HT1080 (cell line): ENCODE measurements at regions not wholly inside any gene's neighbourhood (a gene's known extent, or its start where the extent isn't known, plus 50 kb on each side); places are given as distances from the start of the nearest gene placed in this dataset.
"Not testable (repeated sequence)": the region's sequence is repeated elsewhere in the genome, so short reads cannot be mapped to it uniquely, and the experiment has no call there.

Experiments
- DNase-seq: peaks from one replicate; pipeline ENCODE4 v3.0.0-alpha.2; 2015; ENCODE audit warnings: low read depth

GRCh38 chr20:11496380-11496779, 421.3 kb upstream of the BTBD3 start:
- DNase-seq = no peak

- DNase-seq = no peak
Measured at GRCh38 chr20:11497545-11497944, 420.1 kb upstream of the BTBD3 start.

GRCh38 chr20:11499101-11499634, 418.5 kb upstream of the BTBD3 start:
- DNase-seq = no peak

GRCh38 chr20:11502061-11502460, 415.6 kb upstream of the BTBD3 start:
- DNase-seq = no peak

- no peak for DNase-seq
Measured at GRCh38 chr20:11502671-11503070, 415.0 kb upstream of the BTBD3 start.

GRCh38 chr20:11509776-11510175, 407.9 kb upstream of the BTBD3 start:
- no peak for DNase-seq

- no peak for DNase-seq
Measured at GRCh38 chr20:11511821-11512220, 405.9 kb upstream of the BTBD3 start.

GRCh38 chr20:11513241-11513745, 404.4 kb upstream of the BTBD3 start:
- DNase-seq = not testable (repeated sequence)

GRCh38 chr20:11516448-11516847, 401.2 kb upstream of the BTBD3 start:
- DNase-seq = no peak

GRCh38 chr20:11520596-11520995, 397.1 kb upstream of the BTBD3 start:
- no peak for DNase-seq

GRCh38 chr20:11521476-11522365, 396.0 kb upstream of the BTBD3 start:
- no peak for DNase-seq

- DNase-seq = no peak
Measured at GRCh38 chr20:11522366-11522741, 395.3 kb upstream of the BTBD3 start.

GRCh38 chr20:11529047-11529446, 388.6 kb upstream of the BTBD3 start:
- peak; percentile 39 for DNase-seq

- DNase-seq = no peak
Measured at GRCh38 chr20:11537032-11537431, 380.7 kb upstream of the BTBD3 start.

- DNase-seq = no peak
Measured at GRCh38 chr20:11539450-11539849, 378.2 kb upstream of the BTBD3 start.

GRCh38 chr20:11540558-11540957, 377.1 kb upstream of the BTBD3 start:
- DNase-seq = no peak

- DNase-seq = no peak
Measured at GRCh38 chr20:11542645-11543044, 375.0 kb upstream of the BTBD3 start.

- peak; percentile 61 for DNase-seq
Measured at GRCh38 chr20:11544029-11544678, 373.5 kb upstream of the BTBD3 start.

- DNase-seq = no peak
Measured at GRCh38 chr20:11546939-11547338, 370.8 kb upstream of the BTBD3 start.

GRCh38 chr20:11549172-11550103, 368.3 kb upstream of the BTBD3 start:
- no peak for DNase-seq

- DNase-seq = no peak
Measured at GRCh38 chr20:11550657-11551338, 366.9 kb upstream of the BTBD3 start.
